H9 (cell line): ENCODE measurements at regions not wholly inside any gene's neighbourhood (a gene's known extent, or its start where the extent isn't known, plus 50 kb on each side); places are given as distances from the start of the nearest gene placed in this dataset.

Experiments used
- DNase-seq: peaks from one replicate; pipeline ENCODE4 v3.0.0-alpha.2; 2017
- H2AFZ ChIP-seq: one replicate; pipeline ENCODE4 v1.6.1; 2013; ENCODE audit warnings: mild to moderate bottlenecking, low read length, control low read depth, moderate library complexity
- H2AK5ac ChIP-seq: 2 replicates; pipeline ENCODE4 v1.6.1; 2013; ENCODE audit warnings: low read length, control low read depth, mixed read lengths; ENCODE audit not compliant: insufficient read length
- H2BK120ac ChIP-seq: one replicate; pipeline ENCODE4 v1.6.1; 2013; ENCODE audit warnings: low read depth, mild to moderate bottlenecking, low read length, control low read depth, inconsistent platforms; ENCODE audit not compliant: poor library complexity, severe bottlenecking
- H2BK12ac ChIP-seq: 2 replicates; pipeline ENCODE4 v1.6.1; 2013; ENCODE audit warnings: low read length, control low read depth, mixed read lengths, low read depth; ENCODE audit not compliant: insufficient read length
- H2BK15ac ChIP-seq: 2 replicates; pipeline ENCODE4 v1.6.1; 2013; ENCODE audit warnings: low read depth, low read length, control low read depth
- H2BK20ac ChIP-seq: one replicate; pipeline ENCODE4 v1.6.1; 2013; ENCODE audit warnings: low read depth, mild to moderate bottlenecking, low read length, control low read depth, inconsistent platforms; ENCODE audit not compliant: poor library complexity, severe bottlenecking
- H2BK5ac ChIP-seq: 2 replicates; pipeline ENCODE4 v1.6.1; 2013; ENCODE audit warnings: low read length, control low read depth, mixed read lengths; ENCODE audit not compliant: insufficient read length
- H3K14ac ChIP-seq: 2 replicates; pipeline ENCODE4 v1.6.1; 2013; ENCODE audit warnings: low read length, control low read depth; ENCODE audit not compliant: insufficient read depth
- H3K18ac ChIP-seq: 2 replicates; pipeline ENCODE4 v1.6.1; 2013; ENCODE audit warnings: low read depth, mild to moderate bottlenecking, mixed read lengths, low read length, control low read depth; ENCODE audit not compliant: insufficient read length
- H3K23ac ChIP-seq: 2 replicates; pipeline ENCODE4 v1.6.1; 2013; ENCODE audit warnings: low read length, control low read depth, mixed read lengths, low read depth; ENCODE audit not compliant: insufficient read length
- H3K23me2 ChIP-seq: 2 replicates; pipeline ENCODE4 v1.6.1; 2013; ENCODE audit warnings: low read depth, mild to moderate bottlenecking, mixed read lengths, low read length, control low read depth; ENCODE audit not compliant: insufficient read length, poor library complexity, severe bottlenecking
- H3K27ac ChIP-seq: 2 replicates; pipeline ENCODE4 v1.5.1; 2013; ENCODE audit warnings: low read length, control low read depth, mixed read lengths, low read depth; ENCODE audit not compliant: insufficient read length
- H3K27me3 ChIP-seq: 2 replicates; pipeline ENCODE4 v1.6.1; 2013; ENCODE audit warnings: low read length, control low read depth, inconsistent platforms; ENCODE audit not compliant: insufficient read depth
- H3K4ac ChIP-seq: 2 replicates; pipeline ENCODE4 v1.6.1; 2013; ENCODE audit warnings: low read depth, mild to moderate bottlenecking, control low read depth, inconsistent platforms, low read length, moderate library complexity
- H3K4me1 ChIP-seq: 2 replicates; pipeline ENCODE4 v1.6.1; 2013; ENCODE audit warnings: low read length, control low read depth, inconsistent platforms; ENCODE audit not compliant: insufficient read depth
- H3K4me2 ChIP-seq: 2 replicates; pipeline ENCODE4 v1.6.1; 2013; ENCODE audit warnings: low read length, control low read depth, mixed read lengths; ENCODE audit not compliant: insufficient read length, insufficient read depth
- H3K56ac ChIP-seq: 2 replicates; pipeline ENCODE4 v1.6.1; 2013; ENCODE audit warnings: low read depth, mild to moderate bottlenecking, mixed read lengths, low read length, control low read depth; ENCODE audit not compliant: insufficient read length
- H3K79me1 ChIP-seq: 2 replicates; pipeline ENCODE4 v1.6.1; 2013; ENCODE audit warnings: low read depth, mild to moderate bottlenecking, moderate library complexity, low read length, control low read depth, inconsistent platforms; ENCODE audit not compliant: insufficient read depth, poor library complexity, severe bottlenecking
- H3K79me2 ChIP-seq: 2 replicates; pipeline ENCODE4 v1.6.1; 2013; ENCODE audit warnings: low read length, control low read depth, inconsistent platforms; ENCODE audit not compliant: insufficient read depth
- H3K9ac ChIP-seq: 2 replicates; pipeline ENCODE4 v1.6.1; 2013; ENCODE audit warnings: low read length, control low read depth, mixed read lengths; ENCODE audit not compliant: insufficient read length; ENCODE audit errors: extremely low read depth
- H3K9me3 ChIP-seq: one replicate; pipeline ENCODE4 v1.6.1; 2013; ENCODE audit warnings: low read depth, low read length, inconsistent platforms; ENCODE audit not compliant: control insufficient read depth
- H3T11ph ChIP-seq: one replicate; pipeline ENCODE4 v1.6.1; 2013; ENCODE audit warnings: mild to moderate bottlenecking, low read length, control low read depth, inconsistent platforms
- H4K20me1 ChIP-seq: one replicate; pipeline ENCODE4 v1.6.1; 2013; ENCODE audit not compliant: control insufficient read depth, insufficient read length, insufficient read depth
- H4K5ac ChIP-seq: 2 replicates; pipeline ENCODE4 v1.6.1; 2013; ENCODE audit warnings: low read depth, mild to moderate bottlenecking, mixed read lengths, low read length, control low read depth; ENCODE audit not compliant: insufficient read length
- H4K8ac ChIP-seq: replicated peaks from 2 replicates; pipeline ENCODE4 v1.6.1; 2013; ENCODE audit warnings: low read length, control low read depth, mixed read lengths, low read depth; ENCODE audit not compliant: insufficient read length
- H4K91ac ChIP-seq: 2 replicates; pipeline ENCODE4 v1.6.1; 2013; ENCODE audit warnings: low read depth, mild to moderate bottlenecking, moderate library complexity, mixed read lengths, low read length, control low read depth; ENCODE audit not compliant: insufficient read length
- H3K27ac Mint-ChIP-seq, 3 experiments: 2 replicates in 2 of 3; 3 replicates in 1 of 3; pipeline ENCODE4 v1.8.0; 2020 to 2021; ENCODE audit warnings: mixed read lengths in 3 of 3, mild to moderate bottlenecking in 1 of 3, moderate library complexity in 1 of 3
- H3K27me3 Mint-ChIP-seq: 2 replicates; pipeline ENCODE4 v1.8.0; 2021; ENCODE audit warnings: low read depth, mild to moderate bottlenecking, moderate library complexity, mixed read lengths
- H3K36me3 Mint-ChIP-seq, 3 experiments: 2 replicates in 2 of 3; 3 replicates in 1 of 3; pipeline ENCODE4 v1.8.0; 2020 to 2021; ENCODE audit warnings: low read depth in 3 of 3, mixed read lengths in 3 of 3; ENCODE audit not compliant: insufficient read depth in 1 of 3
- H3K4me1 Mint-ChIP-seq, 2 experiments: 2 replicates each; pipeline ENCODE4 v1.8.0; 2020; ENCODE audit warnings: mixed read lengths in 2 of 2
- H3K4me3 Mint-ChIP-seq, 2 experiments: 2 replicates in 1 of 2; 3 replicates in 1 of 2; pipeline ENCODE4 v1.8.0; 2020 to 2021; ENCODE audit warnings: mild to moderate bottlenecking in 2 of 2, mixed read lengths in 2 of 2, moderate library complexity in 1 of 2
- H3K9me3 Mint-ChIP-seq, 2 experiments: 2 replicates in 1 of 2; 3 replicates in 1 of 2; pipeline ENCODE4 v1.8.0; 2020; ENCODE audit warnings: mild to moderate bottlenecking in 2 of 2, mixed read lengths in 2 of 2, moderate library complexity in 1 of 2
- CTCF ChIP-seq: fragments of 200-600 bp; sonication (generic); conservative IDR thresholded peaks from 3 replicates; pipeline ENCODE4 v1.8.0; 2021; ENCODE audit warnings: antibody characterized with exemption, mild to moderate bottlenecking
- WGBS: extraction: QIAGEN DNeasy Blood & Tissue Kit; methylation state at CpG from one replicate; pipeline ENCODE4 v1.1.7; 2013; ENCODE audit warnings: missing lambda C conversion rate, low lambda C conversion rate, mixed read lengths; ENCODE audit not compliant: insufficient read length; ENCODE audit errors: extremely low coverage; 5-methylcytosine and 5-hydroxymethylcytosine counted together

GRCh38 chr18:67896451-67896850 lies 379.9 kb upstream of the DSEL start:
- Histone ChIP-seq H4K8ac (no peak overlapping the region), H2AFZ (no peak overlapping the region), H3K14ac (no peak overlapping the region), H2BK15ac (no peak overlapping the region), H2BK5ac (no peak overlapping the region), H3K9me3 (no peaks in the 10 kb centered on the region), H2BK12ac (no peak overlapping the region), H3K9ac (no peak overlapping the region), H2BK120ac (no peak overlapping the region), H4K20me1 (no peaks in the 10 kb centered on the region), H3K4me1 (no peaks in the 10 kb centered on the region), H3K79me2 (no peaks in the 10 kb centered on the region), H3K18ac (no peak overlapping the region), H4K91ac (no peak overlapping the region), H3K27me3 (no peaks in the 10 kb centered on the region), H3K4me2 (no peak overlapping the region), H3K4ac (no peak overlapping the region), H2BK20ac (no peak overlapping the region), H3K79me1 (no peaks in the 10 kb centered on the region), H3K27ac (no peak overlapping the region), H2AK5ac (no peak overlapping the region), H3K56ac (no peak overlapping the region), H3K23ac (no peak overlapping the region), H3T11ph (no peak overlapping the region), H4K5ac (no peak overlapping the region), H3K23me2 (no peaks in the 10 kb centered on the region)
- H3K36me3 Mint-ChIP-seq: no peaks in the 10 kb centered on the region
- H3K27me3 Mint-ChIP-seq: no peaks in the 10 kb centered on the region
- no peak for TF ChIP-seq CTCF
- no peaks in the 10 kb centered on the region for H3K9me3 Mint-ChIP-seq
- no CpG with 5 or more reads among the region's 1 CpG for WGBS
- H3K4me3 Mint-ChIP-seq: no peak overlapping the region
- H3K4me1 Mint-ChIP-seq: no peaks in the 10 kb centered on the region
- H3K27ac Mint-ChIP-seq: no peak overlapping the region
- no peak for DNase-seq
